GM18519 (cell line): ENCODE measurements at regions not wholly inside any gene's neighbourhood (a gene's known extent, or its start where the extent isn't known, plus 50 kb on each side); places are given as distances from the start of the nearest gene placed in this dataset.

Experiments
- ATAC-seq: cut with Tn5 transposase; IDR thresholded peaks from one replicate; pipeline ENCODE4 v1.9.1; 2021; ENCODE audit warnings: mild to moderate bottlenecking, moderate library complexity; ENCODE audit not compliant: unreplicated experiment, low FRiP score

DNA sequence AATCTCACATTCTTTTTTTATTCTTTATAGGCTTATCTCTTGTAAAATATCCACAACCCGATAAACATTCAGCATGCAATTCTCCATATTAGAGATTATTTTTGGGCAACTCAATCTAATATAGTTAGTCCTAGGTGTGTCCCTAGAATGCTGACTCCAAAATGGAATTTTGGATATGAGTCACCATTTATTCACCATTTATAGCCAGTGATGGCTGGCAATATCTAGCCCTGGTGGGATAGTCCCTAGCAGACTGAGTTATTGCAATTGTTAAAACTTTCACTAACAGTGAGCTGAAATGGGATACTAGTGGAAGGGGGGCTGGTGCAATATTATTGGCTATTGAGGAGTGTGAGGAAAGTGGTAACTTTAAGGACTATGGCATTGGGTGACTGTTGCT lies 401.6 kb downstream of the SLC4A3 start:
- no peak for ATAC-seq

GRCh38 chr2:220033546-220033945 lies 406.1 kb downstream of the SLC4A3 start:
- no peak for ATAC-seq

- ATAC-seq = no peak
These were observed 407.1 kb downstream of the SLC4A3 start for GRCh38 chr2:220034426-220035130.

DNA sequence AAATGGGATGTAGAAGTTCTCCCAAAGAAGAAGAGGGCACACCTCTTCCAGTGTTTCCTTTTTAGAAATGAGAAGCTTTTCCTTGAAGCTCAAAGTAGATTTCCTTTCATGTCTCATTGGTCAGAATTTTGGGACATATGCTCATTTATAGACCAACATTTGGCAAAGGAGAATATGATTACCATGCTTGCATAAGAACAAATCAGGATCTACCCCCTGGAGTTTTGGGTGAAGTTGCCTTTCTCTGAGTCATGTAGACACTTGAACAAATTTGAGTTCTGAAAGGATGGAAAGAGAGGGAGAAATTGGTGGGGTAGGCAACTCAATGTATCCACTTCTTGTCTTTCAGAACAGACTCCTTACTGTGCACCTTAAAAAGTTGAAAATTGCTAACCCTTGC lies 409.0 kb downstream of the SLC4A3 start:
- ATAC-seq = no peak

- ATAC-seq = no peak
These were observed 412.9 kb downstream of the SLC4A3 start for GRCh38 chr2:220040346-220040745.

- no peak for ATAC-seq
These were observed 414.0 kb downstream of the SLC4A3 start for GRCh38 chr2:220041447-220041846.

DNA sequence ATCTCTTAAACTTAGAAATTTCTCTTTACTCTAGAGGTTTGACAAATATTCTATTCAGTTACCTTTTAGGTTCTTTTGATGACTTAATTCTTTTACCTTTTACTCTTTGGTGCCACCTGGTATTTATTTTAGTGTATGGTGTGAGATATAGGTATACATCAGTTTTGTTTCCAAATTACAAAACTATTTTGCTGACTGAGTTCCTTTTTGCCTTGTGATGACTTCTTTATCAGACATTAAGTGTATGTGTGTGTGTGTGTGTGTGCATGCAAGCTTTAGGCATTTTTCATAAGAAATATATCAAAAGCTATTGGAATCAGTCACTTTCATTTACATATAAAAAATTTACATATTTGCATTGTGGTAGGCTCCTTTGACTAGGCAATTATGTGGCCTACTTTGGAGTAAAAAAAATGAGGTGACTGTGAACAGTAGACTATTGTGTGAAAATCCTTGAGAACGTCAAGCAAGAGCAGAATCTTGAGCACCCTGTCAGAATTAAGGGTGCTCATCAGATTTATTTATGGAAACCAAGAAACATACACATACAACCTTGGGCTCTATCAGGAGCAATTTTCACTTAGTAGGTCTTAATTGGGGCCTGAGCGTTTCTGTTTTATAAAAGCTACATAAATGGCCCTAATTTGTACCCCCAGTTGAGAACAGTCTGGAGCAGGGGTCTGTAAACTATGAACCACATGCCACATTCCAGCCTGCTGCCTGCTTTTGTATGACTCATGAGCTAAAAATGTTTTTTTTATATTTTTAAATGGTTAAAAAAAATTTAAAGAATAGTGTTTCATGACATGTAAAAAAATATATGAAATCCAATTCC lies 415.9 kb downstream of the SLC4A3 start:
- ATAC-seq = no peak

- no peak for ATAC-seq
These were observed 416.5 kb downstream of the SLC4A3 start for GRCh38 chr2:220043990-220044335.

GRCh38 chr2:220044383-220044782 lies 417.0 kb downstream of the SLC4A3 start:
- ATAC-seq = no peak

GRCh38 chr2:220046507-220046906 lies 419.1 kb downstream of the SLC4A3 start:
- no peak for ATAC-seq

- ATAC-seq = no peak
These were observed 424.3 kb downstream of the SLC4A3 start for GRCh38 chr2:220051716-220052115.

DNA sequence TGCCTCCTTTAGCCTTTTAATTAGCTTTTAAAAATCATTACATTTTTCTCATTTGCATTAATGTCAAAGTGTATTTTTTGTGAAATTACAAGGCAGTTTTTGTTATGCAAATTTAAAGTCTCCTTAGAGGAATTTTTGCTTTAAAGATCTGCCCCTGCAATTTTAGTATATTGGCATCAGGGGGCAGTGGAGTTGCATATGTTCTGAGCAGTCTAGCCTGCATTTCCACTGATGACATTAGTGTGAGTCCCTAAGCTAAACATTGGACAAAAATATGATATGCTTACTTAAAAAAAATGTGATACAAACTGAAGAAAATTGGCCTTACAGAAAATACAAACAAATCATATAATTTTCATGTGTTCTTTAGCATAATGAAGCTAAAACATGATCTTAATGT lies 426.5 kb downstream of the SLC4A3 start:
- ATAC-seq = no peak

DNA sequence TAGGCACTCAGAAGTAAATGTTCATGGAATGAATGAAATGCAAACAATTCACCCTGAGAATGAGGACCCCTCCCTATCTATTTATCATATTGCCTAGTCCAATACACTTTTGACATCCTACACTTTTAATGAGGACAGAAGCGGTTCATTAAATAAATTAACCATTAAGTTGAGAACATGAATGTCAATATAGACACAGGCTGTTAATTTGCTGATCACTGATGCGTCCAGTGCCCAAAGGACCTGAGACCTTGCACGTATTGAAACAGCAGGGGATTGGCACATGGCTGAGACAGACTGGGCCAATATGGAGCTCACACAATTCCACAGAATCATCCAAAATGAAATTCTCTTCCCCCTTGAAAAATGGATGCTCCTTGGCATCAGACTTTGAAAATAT lies 430.0 kb downstream of the SLC4A3 start:
- no peak for ATAC-seq

DNA sequence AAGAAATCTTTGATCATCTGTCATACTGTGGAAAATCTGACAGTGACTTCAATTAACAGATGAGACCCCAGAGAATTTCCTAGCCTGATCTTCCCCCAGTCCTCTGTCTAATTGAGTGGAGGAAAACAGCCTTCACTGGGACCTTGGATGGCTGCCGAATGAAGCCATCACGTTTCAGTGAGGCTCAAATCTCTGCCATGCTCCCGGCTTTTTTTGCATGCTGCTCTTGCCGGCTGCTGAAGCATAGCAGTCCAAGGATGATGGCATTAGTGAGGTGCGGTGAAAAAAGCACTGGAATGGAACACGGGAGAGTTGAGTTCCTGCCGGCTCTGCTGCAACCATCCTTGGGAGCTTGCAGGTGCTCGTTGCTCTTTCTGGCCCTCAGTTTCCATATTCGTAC lies 430.5 kb downstream of the SLC4A3 start:
- no peak for ATAC-seq

GRCh38 chr2:220064111-220065030 lies 436.9 kb downstream of the SLC4A3 start:
- no peak for ATAC-seq

- ATAC-seq = no peak
These were observed 438.2 kb downstream of the SLC4A3 start for GRCh38 chr2:220065581-220065980.

DNA sequence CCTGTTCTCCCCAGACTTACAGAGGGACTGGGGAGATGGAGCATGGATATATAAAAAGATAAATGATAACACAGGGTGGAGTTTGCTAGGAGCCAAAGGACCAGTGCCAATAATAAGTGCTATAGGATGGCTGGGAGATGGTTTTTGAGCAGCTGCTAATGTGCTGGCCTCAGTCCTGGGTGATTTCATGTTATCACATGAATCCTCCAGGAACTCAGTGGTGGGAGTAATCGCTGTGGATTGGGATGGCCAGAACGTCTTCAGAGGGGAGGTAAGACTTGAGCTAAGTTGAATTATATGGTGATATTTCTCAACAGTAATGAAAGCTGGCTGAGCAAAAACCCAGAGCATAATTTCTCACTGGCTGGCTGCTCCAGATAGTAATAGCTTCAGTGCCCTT lies 441.4 kb downstream of the SLC4A3 start:
- ATAC-seq = no peak

DNA sequence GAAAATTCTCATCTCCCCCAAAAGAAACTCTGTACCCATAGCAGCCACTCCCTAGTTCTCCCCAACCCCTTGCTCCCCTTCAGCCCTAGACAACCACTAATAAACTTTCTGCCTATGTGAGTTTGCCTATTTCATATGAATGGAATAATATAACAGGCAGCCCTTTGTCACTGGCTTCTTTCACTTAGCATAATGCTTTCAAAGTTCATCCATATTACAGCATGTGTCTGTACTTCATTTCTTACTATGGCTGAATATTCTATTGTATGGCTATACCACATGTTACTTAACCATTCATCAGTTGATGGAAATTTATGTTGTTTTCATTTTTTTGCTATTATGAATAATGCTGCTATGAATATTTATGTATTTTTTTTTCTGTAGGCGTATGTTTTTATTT lies 442.9 kb downstream of the SLC4A3 start:
- no peak for ATAC-seq

DNA sequence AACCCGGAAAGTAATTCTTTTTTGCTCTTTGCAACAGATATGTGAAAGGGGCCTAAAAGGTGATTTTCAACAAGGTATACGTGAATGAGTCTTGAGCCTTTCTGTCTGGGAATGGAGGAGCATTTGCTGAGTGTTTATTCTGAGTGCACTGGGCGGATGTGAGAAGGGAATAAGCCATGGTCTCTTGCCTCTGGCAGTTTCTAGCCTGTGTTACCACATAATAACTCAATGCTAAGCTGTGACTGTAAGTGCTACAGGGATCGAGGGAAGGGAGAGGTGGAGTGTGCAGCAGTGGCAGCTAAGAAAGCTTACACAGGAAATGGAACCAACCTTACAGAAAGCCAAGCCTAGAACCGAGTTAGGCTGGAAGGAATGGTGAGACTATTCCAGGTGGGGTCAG lies 444.3 kb downstream of the SLC4A3 start:
- no peak for ATAC-seq

DNA sequence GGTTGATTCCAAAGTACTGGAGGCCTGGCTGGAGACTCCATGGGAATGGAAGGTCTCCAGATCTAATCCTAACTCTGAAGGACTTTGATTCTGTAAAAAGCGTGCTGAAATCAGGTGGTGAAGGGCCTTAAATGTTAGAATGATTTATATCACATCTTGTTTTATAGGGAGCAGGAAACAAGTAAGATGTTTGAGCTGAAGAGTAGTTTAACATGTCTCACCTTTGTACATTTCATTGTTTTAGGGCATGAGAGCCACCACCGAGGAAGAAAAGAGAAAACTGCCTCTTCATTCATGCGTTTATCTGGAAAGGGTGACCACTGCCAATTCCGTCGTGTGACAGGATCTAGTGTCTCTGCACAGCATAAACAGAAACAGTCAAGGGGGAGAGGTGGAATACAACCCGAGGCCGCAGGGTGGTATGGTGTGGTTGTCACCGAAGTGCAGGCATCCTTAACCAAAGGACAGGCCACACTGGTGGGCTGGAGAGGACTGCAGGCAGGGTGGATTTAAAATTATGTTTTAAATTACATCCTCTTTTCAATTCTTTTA lies 445.3 kb downstream of the SLC4A3 start:
- ATAC-seq = no peak

DNA sequence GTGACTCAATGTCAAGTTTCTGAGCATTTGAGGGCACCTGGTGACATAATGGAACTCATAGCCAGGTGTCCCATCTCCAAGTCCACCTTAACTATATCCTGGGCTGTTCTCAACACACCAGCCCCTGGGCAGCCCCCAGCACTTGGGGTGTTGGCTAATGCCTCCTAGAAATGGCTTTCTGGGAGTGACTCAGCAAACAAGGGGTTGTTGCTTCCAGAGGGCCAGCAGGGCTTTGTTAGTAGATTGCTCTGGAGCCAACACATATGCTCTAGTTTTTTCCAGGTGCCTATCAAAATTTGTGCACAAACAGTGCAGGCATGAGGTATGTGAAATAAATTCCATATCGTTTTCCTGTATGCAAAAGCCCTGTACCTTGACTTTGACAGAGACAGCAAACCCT lies 448.4 kb downstream of the SLC4A3 start:
- ATAC-seq = no peak
